OCI-LY7 (cell line): ENCODE measurements at regions not wholly inside any gene's neighbourhood (a gene's known extent, or its start where the extent isn't known, plus 50 kb on each side); places are given as distances from the start of the nearest gene placed in this dataset.

ENCODE experiments used
- BruUV-seq: library from RNA; stranded (reverse); fragments of 400-500 nt; replicated peaks from 2 replicates; lab custom pipeline; 2021; lab: Mats Ljungman, UMichigan
- CTCF ChIA-PET: fragments of 300-600 bp; sonication (Branson Sonifier 250); formaldehyde crosslinking; loops from one replicate; lab custom pipeline; 2022; ENCODE audit warnings: antibody characterized with exemption; ENCODE audit not compliant: unreplicated experiment; lab: Charles Lee
- POLR2A ChIA-PET: fragments of 300-600 bp; sonication (Branson Sonifier 250); formaldehyde crosslinking; loops from one replicate; lab custom pipeline; 2022; ENCODE audit warnings: antibody characterized with exemption; lab: Charles Lee
- DNase-seq: peaks from one replicate; pipeline ENCODE4 v3.0.0-alpha.2; 2015; ENCODE audit warnings: low spot score
- H2AFZ ChIP-seq: fragments of 200-600 bp; sonication (generic), shearing (Covaris generic); 2 replicates; pipeline ENCODE4 v1.6.1; 2014; ENCODE audit warnings: mild to moderate bottlenecking, antibody characterized with exemption, low read length, moderate library complexity
- H3K27ac ChIP-seq: fragments of 200-600 bp; sonication (generic); 2 replicates; pipeline ENCODE4 v1.5.1; 2014; ENCODE audit warnings: mixed run types, low read depth, mild to moderate bottlenecking, moderate library complexity, low read length, inconsistent platforms; ENCODE audit not compliant: poor library complexity, severe bottlenecking
- H3K36me3 ChIP-seq: fragments of 200-600 bp; sonication (generic); 2 replicates; pipeline ENCODE4 v1.6.1; 2014; ENCODE audit warnings: mild to moderate bottlenecking, antibody characterized with exemption, low read length, moderate library complexity, mixed read lengths; ENCODE audit not compliant: insufficient read depth
- H3K4me1 ChIP-seq: fragments of 200-600 bp; sonication (generic); 2 replicates; pipeline ENCODE4 v1.5.1; 2014; ENCODE audit warnings: mild to moderate bottlenecking, low read length; ENCODE audit not compliant: insufficient read depth, poor library complexity, severe bottlenecking
- H3K4me2 ChIP-seq: fragments of 200-600 bp; sonication (generic); 2 replicates; pipeline ENCODE4 v1.6.1; 2014; ENCODE audit warnings: mild to moderate bottlenecking, low read length
- H3K4me3 ChIP-seq: fragments of 200-600 bp; sonication (generic); 2 replicates; pipeline ENCODE4 v1.5.1; 2014; ENCODE audit warnings: mild to moderate bottlenecking, low read depth, low read length; ENCODE audit not compliant: poor library complexity, severe bottlenecking
- H3K79me2 ChIP-seq: fragments of 200-600 bp; sonication (generic); 2 replicates; pipeline ENCODE4 v1.6.1; 2016; ENCODE audit warnings: low read depth, mild to moderate bottlenecking, low read length, moderate library complexity, mixed read lengths; ENCODE audit not compliant: insufficient read depth
- H3K9me2 ChIP-seq: fragments of 200-600 bp; sonication (generic); 2 replicates; pipeline ENCODE4 v1.6.1; 2016; ENCODE audit warnings: mild to moderate bottlenecking, low read length, mixed read lengths; ENCODE audit not compliant: insufficient read depth
- H3K9me3 ChIP-seq: fragments of 200-600 bp; sonication (generic); 2 replicates; pipeline ENCODE4 v1.6.1; 2014; ENCODE audit warnings: mild to moderate bottlenecking, mixed run types, low read length, mixed read lengths
- H4K20me1 ChIP-seq: fragments of 200-600 bp; sonication (generic); 2 replicates; pipeline ENCODE4 v1.6.1; 2014; ENCODE audit warnings: mild to moderate bottlenecking, antibody characterized with exemption, low read length, moderate library complexity, mixed read lengths; ENCODE audit not compliant: insufficient read depth
- EZH2phosphoT487 ChIP-seq: fragments of 200-600 bp; sonication (generic); IDR thresholded peaks from 2 replicates; pipeline ENCODE4 v1.6.1; 2018; ENCODE audit warnings: low read depth, borderline replicate concordance, mild to moderate bottlenecking, mixed run types, antibody characterized with exemption, low read length, moderate library complexity, mixed read lengths
- intact Hi-C: fragments of 100-400 bp; cut with micrococcal nuclease; formaldehyde crosslinking; loops from one replicate; pipeline ENCODE4 v1.10.0; 2022; ENCODE audit not compliant: unreplicated experiment
- TF ChIP-seq, protein P1 (sequence below): fragments of 200-600 bp; sonication (generic); conservative IDR thresholded peaks from 2 replicates; pipeline ENCODE4 v1.5.1; 2014; ENCODE audit warnings: mild to moderate bottlenecking, antibody characterized with exemption, low read length, moderate library complexity, mixed read lengths

DNA sequence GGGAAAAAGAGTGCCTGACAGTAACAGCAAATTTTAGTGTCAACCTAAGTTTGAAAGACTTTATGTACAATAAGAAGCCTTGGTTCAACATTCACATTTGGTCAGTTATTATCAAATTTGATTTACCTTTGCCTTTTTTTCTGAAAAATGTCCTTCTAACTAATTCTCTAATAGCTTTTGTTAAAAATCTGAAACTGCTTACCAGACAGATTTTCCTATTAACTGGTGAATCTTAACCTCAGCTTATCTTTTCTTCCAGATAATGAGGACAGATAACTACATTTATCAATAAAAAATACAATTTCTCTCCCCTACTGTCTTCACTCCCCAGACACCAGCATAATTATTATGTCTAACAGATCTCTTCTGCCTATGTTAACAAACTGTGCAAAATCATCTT is 988.5 kb downstream of the CDH18 start:
- Histone ChIP-seq H3K4me1 (no peaks in the 10 kb centered on the region), H3K4me3 (no peak overlapping the region), H3K4me2 (no peak overlapping the region), H3K36me3 (no peaks in the 10 kb centered on the region), H3K27ac (no peak overlapping the region), H4K20me1 (no peaks in the 10 kb centered on the region), H3K9me2 (no peaks in the 10 kb centered on the region), H2AFZ (no peak overlapping the region), H3K79me2 (no peaks in the 10 kb centered on the region; the same call in 1 of the 2 replicates), H3K9me3 (no peaks in the 10 kb centered on the region)
- POLR2A ChIA-PET = interaction anchor here (0.6 to 1.4 kb wide), 6 partner anchors 7 to 416 kb away, joined by 3 read pairs; no protein-coding TSS in a partner anchor
- intact Hi-C loops = no loop called here
- BruUV-seq = no TSS peak
- CTCF ChIA-PET = no interaction called here
- TF ChIP-seq, protein P1, sequence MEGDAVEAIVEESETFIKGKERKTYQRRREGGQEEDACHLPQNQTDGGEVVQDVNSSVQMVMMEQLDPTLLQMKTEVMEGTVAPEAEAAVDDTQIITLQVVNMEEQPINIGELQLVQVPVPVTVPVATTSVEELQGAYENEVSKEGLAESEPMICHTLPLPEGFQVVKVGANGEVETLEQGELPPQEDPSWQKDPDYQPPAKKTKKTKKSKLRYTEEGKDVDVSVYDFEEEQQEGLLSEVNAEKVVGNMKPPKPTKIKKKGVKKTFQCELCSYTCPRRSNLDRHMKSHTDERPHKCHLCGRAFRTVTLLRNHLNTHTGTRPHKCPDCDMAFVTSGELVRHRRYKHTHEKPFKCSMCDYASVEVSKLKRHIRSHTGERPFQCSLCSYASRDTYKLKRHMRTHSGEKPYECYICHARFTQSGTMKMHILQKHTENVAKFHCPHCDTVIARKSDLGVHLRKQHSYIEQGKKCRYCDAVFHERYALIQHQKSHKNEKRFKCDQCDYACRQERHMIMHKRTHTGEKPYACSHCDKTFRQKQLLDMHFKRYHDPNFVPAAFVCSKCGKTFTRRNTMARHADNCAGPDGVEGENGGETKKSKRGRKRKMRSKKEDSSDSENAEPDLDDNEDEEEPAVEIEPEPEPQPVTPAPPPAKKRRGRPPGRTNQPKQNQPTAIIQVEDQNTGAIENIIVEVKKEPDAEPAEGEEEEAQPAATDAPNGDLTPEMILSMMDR = no peak
- no peak for TF ChIP-seq EZH2phosphoT487
- no peak for DNase-seq

DNA sequence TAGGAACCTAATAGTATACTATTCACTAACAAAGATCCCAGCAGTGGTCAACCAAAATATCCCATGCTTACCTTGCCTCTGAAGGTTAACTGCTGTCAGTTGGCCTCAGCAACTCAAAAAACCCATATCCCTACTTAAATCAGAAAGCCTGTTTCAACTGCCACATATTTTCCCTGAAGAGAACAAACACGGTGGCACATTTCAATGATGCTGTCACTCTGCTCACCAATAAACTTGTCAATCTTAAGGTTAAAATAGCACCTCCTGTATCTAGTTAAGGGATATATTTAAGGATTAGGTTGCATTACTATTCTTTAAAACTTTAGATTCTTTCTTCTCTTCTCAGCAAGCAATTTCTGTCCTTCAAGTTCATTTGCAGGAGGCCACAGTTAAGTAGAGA is 986.9 kb downstream of the CDH18 start:
- Histone ChIP-seq H3K4me3 (no peak overlapping the region), H3K9me3 (no peaks in the 10 kb centered on the region), H3K9me2 (no peaks in the 10 kb centered on the region), H2AFZ (no peak overlapping the region), H3K79me2 (no peaks in the 10 kb centered on the region; the same call in 1 of the 2 replicates), H3K4me1 (no peaks in the 10 kb centered on the region), H4K20me1 (no peaks in the 10 kb centered on the region), H3K4me2 (no peak overlapping the region), H3K36me3 (no peaks in the 10 kb centered on the region), H3K27ac (no peak overlapping the region)
- TF ChIP-seq EZH2phosphoT487 = no peak
- TF ChIP-seq, protein P1 = no peak
- POLR2A ChIA-PET = interaction anchor here (0.6 to 1.2 kb wide), 2 partner anchors 11 to 542 kb away, joined by 3 to 5 read pairs; no protein-coding TSS in a partner anchor
- CTCF ChIA-PET = no interaction called here
- no peak for DNase-seq
- intact Hi-C loops = no loop called here
- no TSS peak for BruUV-seq

DNA sequence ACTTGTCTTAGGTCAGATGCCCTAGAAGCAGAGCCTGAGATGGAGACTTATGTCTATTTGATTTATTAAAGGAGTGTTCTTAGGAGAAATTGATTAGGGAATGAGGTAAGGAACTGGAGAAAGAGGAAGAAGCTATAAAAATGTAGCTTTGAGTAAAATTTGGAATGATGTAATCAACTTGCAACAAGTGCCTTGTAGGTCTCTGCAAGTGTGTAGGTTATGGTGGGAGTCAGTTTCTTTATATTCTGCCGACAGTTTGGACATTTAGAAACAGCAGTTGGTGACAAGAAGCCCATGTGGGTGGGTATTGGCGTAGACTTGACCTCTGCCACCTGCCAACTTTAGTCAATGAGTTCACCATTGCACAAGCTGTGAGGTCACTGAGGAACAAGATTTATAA is 986.5 kb downstream of the CDH18 start:
- ChIA-PET POLR2A (interaction anchor here (0.6 to 1.2 kb wide), 2 partner anchors 11 to 542 kb away, joined by 3 to 5 read pairs; no protein-coding TSS in a partner anchor), CTCF (no interaction called here)
- no peaks in the 10 kb centered on the region for H3K4me1 ChIP-seq
- no peak overlapping the region for H3K4me3 ChIP-seq
- H3K36me3 ChIP-seq = no peaks in the 10 kb centered on the region
- no peak overlapping the region for H3K4me2 ChIP-seq
- no peaks in the 10 kb centered on the region for H4K20me1 ChIP-seq
- TF ChIP-seq EZH2phosphoT487 = no peak
- TF ChIP-seq, protein P1 = no peak
- intact Hi-C loops = no loop called here
- H3K27ac ChIP-seq = no peak overlapping the region
- no peaks in the 10 kb centered on the region for H3K79me2 ChIP-seq
- H3K9me2 ChIP-seq = no peaks in the 10 kb centered on the region
- H3K9me3 ChIP-seq = no peaks in the 10 kb centered on the region
- no peak for DNase-seq
- H2AFZ ChIP-seq = no peak overlapping the region
- no TSS peak for BruUV-seq
